ENCODE measurements at regions not wholly inside any gene's neighbourhood (a gene's known extent, or its start where the extent isn't known, plus 50 kb on each side); places are given as distances from the start of the nearest gene placed in this dataset.

DNA sequence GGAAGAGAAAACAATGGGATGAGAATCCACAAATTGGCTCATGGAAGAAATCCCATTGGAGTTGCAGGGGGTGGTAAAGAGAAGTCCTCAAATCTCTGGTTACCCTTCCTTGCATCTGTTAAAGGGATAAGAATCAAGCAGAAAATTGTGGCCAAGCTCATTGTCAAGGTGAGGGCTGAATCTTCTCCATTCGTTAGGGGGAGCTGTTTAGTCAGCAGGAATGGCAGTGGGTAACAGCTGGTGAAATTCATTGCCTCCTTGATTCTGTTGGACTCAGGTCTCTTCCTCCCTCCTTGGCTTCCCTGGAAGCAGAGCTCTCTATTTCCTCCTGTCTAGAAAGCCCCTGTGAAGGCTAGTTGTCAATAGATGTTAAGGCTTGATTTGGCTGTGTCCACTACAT lies 343.1 kb upstream of the SEMA6D start:
- H4K12ac ChIP-seq (ENCODE audit: low read depth, low read length), result no peak overlapping the region
- H2BK5ac ChIP-seq (ENCODE audit: low read depth, low read length, poor library complexity), result no peak overlapping the region
- no peak overlapping the region for H3K14ac ChIP-seq (ENCODE audit: low read length)
- no peaks in the 10 kb centered on the region for H3K27me3 ChIP-seq (ENCODE audit: insufficient read depth, low read length)
- H3K79me1 ChIP-seq (ENCODE audit: low read length), result no peaks in the 10 kb centered on the region
- no peaks in the 10 kb centered on the region for H3K36me3 ChIP-seq (ENCODE audit: control insufficient read depth in 1 of 2, insufficient read depth in 2 of 2, low read length in 2 of 2)
- H3K4me2 ChIP-seq (ENCODE audit: low read length), result no peak overlapping the region
- no peak overlapping the region for H4K8ac ChIP-seq (ENCODE audit: low read depth, low read length)
- no peak overlapping the region for H3K27ac ChIP-seq (ENCODE audit: low read depth, low read length)
- no peak overlapping the region for H4K91ac ChIP-seq (ENCODE audit: low read depth, low read length)
- H3K23ac ChIP-seq (ENCODE audit: low read length), result no peak overlapping the region
- H3K4me1 ChIP-seq (ENCODE audit: control insufficient read depth in 1 of 2, insufficient read depth in 2 of 2, low read length in 2 of 2), result no peaks in the 10 kb centered on the region
- H2AFZ ChIP-seq (ENCODE audit: insufficient read depth, low read length, poor library complexity), result no peak overlapping the region
- no peak overlapping the region for H2BK12ac ChIP-seq (ENCODE audit: low read length)
- peak in 1 of 2 donors; percentile 4 for DNase-seq
- H3K9ac ChIP-seq (ENCODE audit: low read length), result no peak overlapping the region
- WGBS (ENCODE audit: extremely low coverage, insufficient coverage, insufficient read length), result no CpG with 5 or more reads among the region's 1 CpG
- H3K79me2 ChIP-seq (ENCODE audit: control insufficient read depth, insufficient read depth, low read length, poor library complexity), result no peaks in the 10 kb centered on the region
- no peaks in the 10 kb centered on the region for H3K9me3 ChIP-seq (ENCODE audit: insufficient read depth, low read depth, low read length)
- H2AK5ac ChIP-seq (ENCODE audit: low read length), result no peak overlapping the region
- H2BK120ac ChIP-seq (ENCODE audit: insufficient read depth, low read length, poor library complexity), result no peak overlapping the region
- no peak overlapping the region for H3K4ac ChIP-seq (ENCODE audit: low read depth, low read length)
- H3K4me3 ChIP-seq (ENCODE audit: low read depth, low read length), result no peak overlapping the region
- no peak overlapping the region for H3K18ac ChIP-seq (ENCODE audit: low read length)

DNA sequence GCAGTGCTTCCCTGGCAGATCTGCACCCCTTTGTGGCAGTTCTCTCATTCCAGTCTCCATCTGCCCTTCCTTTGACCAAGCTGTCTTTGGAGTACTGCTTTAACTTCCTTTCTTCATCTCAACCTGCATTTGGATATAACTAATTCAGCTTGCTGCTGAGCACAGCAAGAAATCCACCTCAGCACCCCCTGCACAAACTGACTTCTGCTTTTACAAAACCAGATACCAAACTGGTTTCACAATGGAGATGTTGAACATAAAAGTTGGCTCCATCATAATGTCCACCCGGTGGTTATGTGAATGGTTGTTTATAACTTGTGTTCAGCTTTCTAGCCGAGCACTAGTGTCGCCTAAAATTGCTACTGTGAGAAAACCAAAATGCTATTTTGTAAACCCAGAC lies 341.1 kb upstream of the SEMA6D start:
- Histone ChIP-seq H3K18ac (ENCODE audit: low read length) (no peak overlapping the region), H3K79me1 (ENCODE audit: low read length) (no peaks in the 10 kb centered on the region), H4K12ac (ENCODE audit: low read depth, low read length) (no peak overlapping the region), H2AK5ac (ENCODE audit: low read length) (no peak overlapping the region), H3K4me2 (ENCODE audit: low read length) (no peak overlapping the region), H3K36me3 (ENCODE audit: control insufficient read depth in 1 of 2, insufficient read depth in 2 of 2, low read length in 2 of 2) (no peaks in the 10 kb centered on the region), H3K27ac (ENCODE audit: low read depth, low read length) (no peak overlapping the region), H3K4me3 (ENCODE audit: low read depth, low read length) (no peak overlapping the region), H3K14ac (ENCODE audit: low read length) (no peak overlapping the region), H3K4me1 (ENCODE audit: control insufficient read depth in 1 of 2, insufficient read depth in 2 of 2, low read length in 2 of 2) (no peaks in the 10 kb centered on the region), H3K9ac (ENCODE audit: low read length) (no peak overlapping the region), H4K8ac (ENCODE audit: low read depth, low read length) (no peak overlapping the region), H3K27me3 (ENCODE audit: insufficient read depth, low read length) (no peaks in the 10 kb centered on the region), H2AFZ (ENCODE audit: insufficient read depth, low read length, poor library complexity) (no peak overlapping the region), H3K79me2 (ENCODE audit: control insufficient read depth, insufficient read depth, low read length, poor library complexity) (no peaks in the 10 kb centered on the region), H2BK12ac (ENCODE audit: low read length) (no peak overlapping the region), H2BK5ac (ENCODE audit: low read depth, low read length, poor library complexity) (no peak overlapping the region), H3K4ac (ENCODE audit: low read depth, low read length) (no peak overlapping the region), H3K9me3 (ENCODE audit: insufficient read depth, low read depth, low read length) (no peaks in the 10 kb centered on the region), H2BK120ac (ENCODE audit: insufficient read depth, low read length, poor library complexity) (no peak overlapping the region), H3K23ac (ENCODE audit: low read length) (no peak overlapping the region), H4K91ac (ENCODE audit: low read depth, low read length) (no peak overlapping the region)
- no CpG with 5 or more reads among the region's 3 CpGs for WGBS (ENCODE audit: extremely low coverage, insufficient coverage, insufficient read length)
- DNase-seq, result no peak

DNA sequence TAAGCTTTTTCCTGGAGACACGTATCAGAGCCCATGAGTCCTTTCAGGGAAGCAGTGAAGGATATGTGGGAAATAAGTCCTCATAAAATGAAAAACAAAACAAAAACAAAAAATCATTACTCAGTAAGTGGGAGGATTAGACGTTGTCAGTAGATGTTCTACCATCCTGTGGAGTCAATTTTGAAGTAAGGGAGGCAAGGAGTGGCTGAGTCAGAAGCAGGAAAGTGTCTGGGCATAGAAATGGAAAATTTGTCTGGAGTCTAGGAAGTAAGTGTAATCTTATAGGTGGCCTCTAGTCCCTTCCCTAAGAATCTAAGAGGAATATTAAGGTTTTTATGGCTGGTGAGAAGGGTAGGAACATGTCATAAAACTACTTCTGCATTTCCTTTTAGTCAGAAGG lies 339.8 kb upstream of the SEMA6D start:
- WGBS (ENCODE audit: extremely low coverage, insufficient coverage, insufficient read length), result no CpG with 5 or more reads among the region's 2 CpGs
- no peak overlapping the region for H3K18ac ChIP-seq (ENCODE audit: low read length)
- no peaks in the 10 kb centered on the region for H3K27me3 ChIP-seq (ENCODE audit: insufficient read depth, low read length)

DNA sequence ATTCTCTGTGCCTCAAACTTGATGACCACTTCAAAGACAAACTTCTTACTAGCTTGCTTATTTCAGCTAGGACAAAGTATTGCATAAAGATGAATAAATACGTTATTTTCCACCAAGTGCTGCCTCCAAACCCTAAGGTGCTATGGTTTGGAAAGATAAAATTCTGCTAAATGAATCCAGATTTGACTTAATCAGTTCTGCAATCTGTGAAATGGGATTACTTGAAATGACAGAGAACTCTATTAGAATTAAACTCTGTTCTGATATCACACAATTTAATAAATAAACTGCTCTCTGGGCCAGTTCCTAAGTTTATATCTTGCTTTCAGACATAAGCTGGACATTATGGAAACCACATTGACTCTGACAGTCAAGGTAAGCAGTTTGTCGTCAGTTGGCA lies 338.8 kb upstream of the SEMA6D start:
- Histone ChIP-seq H3K23ac (ENCODE audit: low read length) (no peak overlapping the region), H3K4me3 (ENCODE audit: low read depth, low read length) (no peak overlapping the region), H3K18ac (ENCODE audit: low read length) (no peak overlapping the region), H4K91ac (ENCODE audit: low read depth, low read length) (no peak overlapping the region), H3K36me3 (ENCODE audit: control insufficient read depth in 1 of 2, insufficient read depth in 2 of 2, low read length in 2 of 2) (no peaks in the 10 kb centered on the region), H3K79me1 (ENCODE audit: low read length) (no peaks in the 10 kb centered on the region), H4K12ac (ENCODE audit: low read depth, low read length) (no peak overlapping the region), H3K14ac (ENCODE audit: low read length) (no peak overlapping the region), H3K79me2 (ENCODE audit: control insufficient read depth, insufficient read depth, low read length, poor library complexity) (no peaks in the 10 kb centered on the region), H2BK5ac (ENCODE audit: low read depth, low read length, poor library complexity) (no peak overlapping the region), H3K4me1 (ENCODE audit: control insufficient read depth in 1 of 2, insufficient read depth in 2 of 2, low read length in 2 of 2) (no peaks in the 10 kb centered on the region), H3K9me3 (ENCODE audit: insufficient read depth, low read depth, low read length) (no peaks in the 10 kb centered on the region), H2BK12ac (ENCODE audit: low read length) (no peak overlapping the region), H2AK5ac (ENCODE audit: low read length) (no peak overlapping the region), H3K4ac (ENCODE audit: low read depth, low read length) (no peak overlapping the region), H4K8ac (ENCODE audit: low read depth, low read length) (no peak overlapping the region), H3K4me2 (ENCODE audit: low read length) (no peak overlapping the region), H3K27me3 (ENCODE audit: insufficient read depth, low read length) (no peaks in the 10 kb centered on the region), H2BK120ac (ENCODE audit: insufficient read depth, low read length, poor library complexity) (no peak overlapping the region), H2AFZ (ENCODE audit: insufficient read depth, low read length, poor library complexity) (no peak overlapping the region), H3K9ac (ENCODE audit: low read length) (no peak overlapping the region), H3K27ac (ENCODE audit: low read depth, low read length) (no peak overlapping the region)
- WGBS (ENCODE audit: extremely low coverage, insufficient coverage, insufficient read length), result no CpG with 5 or more reads among the region's 2 CpGs
- DNase-seq, result no peak

More for the DNA sequence above, 339.8 kb upstream of the SEMA6D start:
- Histone ChIP-seq H3K14ac (ENCODE audit: low read length) (no peak overlapping the region), H3K4ac (ENCODE audit: low read depth, low read length) (no peak overlapping the region), H3K79me2 (ENCODE audit: control insufficient read depth, insufficient read depth, low read length, poor library complexity) (no peaks in the 10 kb centered on the region), H4K91ac (ENCODE audit: low read depth, low read length) (no peak overlapping the region), H3K27ac (ENCODE audit: low read depth, low read length) (no peak overlapping the region), H3K4me3 (ENCODE audit: low read depth, low read length) (no peak overlapping the region), H2AFZ (ENCODE audit: insufficient read depth, low read length, poor library complexity) (no peak overlapping the region), H2AK5ac (ENCODE audit: low read length) (no peak overlapping the region), H2BK12ac (ENCODE audit: low read length) (no peak overlapping the region), H4K8ac (ENCODE audit: low read depth, low read length) (no peak overlapping the region), H3K9ac (ENCODE audit: low read length) (no peak overlapping the region), H3K36me3 (ENCODE audit: control insufficient read depth in 1 of 2, insufficient read depth in 2 of 2, low read length in 2 of 2) (no peaks in the 10 kb centered on the region), H3K4me2 (ENCODE audit: low read length) (no peak overlapping the region), H3K79me1 (ENCODE audit: low read length) (no peaks in the 10 kb centered on the region), H3K9me3 (ENCODE audit: insufficient read depth, low read depth, low read length) (no peaks in the 10 kb centered on the region), H4K12ac (ENCODE audit: low read depth, low read length) (no peak overlapping the region), H2BK120ac (ENCODE audit: insufficient read depth, low read length, poor library complexity) (no peak overlapping the region), H3K4me1 (ENCODE audit: control insufficient read depth in 1 of 2, insufficient read depth in 2 of 2, low read length in 2 of 2) (no peaks in the 10 kb centered on the region), H2BK5ac (ENCODE audit: low read depth, low read length, poor library complexity) (no peak overlapping the region), H3K23ac (ENCODE audit: low read length) (no peak overlapping the region)
- DNase-seq, result no peak
